ENCODE measurements at regions not wholly inside any gene's neighbourhood (a gene's known extent, or its start where the extent isn't known, plus 50 kb on each side); places are given as distances from the start of the nearest gene placed in this dataset.
"Not testable (repeated sequence)": the region's sequence is repeated elsewhere in the genome, so short reads cannot be mapped to it uniquely, and the experiment has no call there.

DNA sequence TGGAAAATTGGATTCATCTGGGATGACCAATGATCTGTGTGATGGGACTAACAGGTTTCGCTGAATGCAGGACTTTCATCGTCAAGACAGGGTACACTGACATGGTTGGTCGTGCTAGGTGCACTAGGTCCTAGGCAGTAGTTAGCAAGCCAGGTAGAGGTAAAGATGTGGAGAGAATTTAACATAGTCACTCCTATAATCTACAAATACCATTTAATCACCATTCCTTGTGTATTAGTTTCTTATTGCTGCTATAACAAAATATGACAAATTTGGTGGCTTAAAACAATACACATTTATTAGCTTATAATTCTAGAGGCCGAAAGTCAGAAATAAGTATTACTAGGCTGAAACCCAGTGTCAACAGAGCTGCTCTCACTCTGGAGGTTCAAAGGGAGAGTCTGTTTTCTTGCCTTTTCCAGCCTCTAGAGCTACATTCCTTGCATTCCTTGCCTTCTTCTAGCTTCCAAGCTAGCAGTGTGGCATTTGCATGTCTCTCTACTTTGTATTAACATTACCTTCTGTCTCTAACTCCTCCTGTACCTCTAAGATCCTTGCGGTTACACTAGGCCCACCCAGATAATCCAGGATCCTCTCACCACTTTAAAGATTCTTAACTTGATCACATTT, 98.7 kb upstream of the GRIA3 start:
- DNase-seq (ENCODE audit: low read depth), result no peak

DNA sequence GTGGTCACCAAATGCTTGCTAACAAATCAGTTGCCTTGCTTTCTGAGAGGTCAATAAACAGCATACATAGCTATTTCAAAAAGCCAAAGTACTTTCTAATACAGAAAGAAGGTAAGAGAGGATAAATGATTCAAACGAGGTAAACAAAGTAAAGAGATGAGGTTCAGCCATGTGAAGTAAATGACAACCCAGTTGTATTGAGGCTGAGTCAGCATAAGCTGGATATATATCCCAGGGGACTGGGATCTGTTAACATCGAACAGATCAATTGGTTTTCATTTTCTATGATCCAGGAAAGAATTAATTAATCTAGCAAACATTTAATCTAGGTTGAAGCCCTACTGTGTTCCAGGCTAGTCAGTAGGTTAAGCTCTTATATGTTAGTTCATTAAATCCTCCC, 97.3 kb upstream of the GRIA3 start:
- DNase-seq (ENCODE audit: low read depth), result no peak

DNA sequence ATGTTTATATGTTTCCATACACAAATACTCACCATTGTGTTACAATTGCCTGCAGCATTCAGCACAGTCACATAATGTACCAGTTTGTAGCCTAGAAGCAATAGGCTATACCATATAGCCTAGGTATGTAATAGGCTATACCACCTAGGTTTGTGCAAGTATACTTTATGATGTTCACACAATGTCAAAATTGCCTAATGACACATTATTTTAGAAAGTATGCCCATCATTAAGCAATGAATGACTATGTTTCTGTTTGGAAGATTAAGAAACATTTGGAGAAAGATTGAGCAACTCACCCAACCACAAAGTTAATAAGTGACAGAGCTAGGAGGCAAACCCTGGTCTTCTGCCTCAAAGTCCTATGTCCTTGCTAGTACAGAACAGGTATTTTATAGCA, 96.8 kb upstream of the GRIA3 start:
- DNase-seq (ENCODE audit: low read depth), result no peak

DNA sequence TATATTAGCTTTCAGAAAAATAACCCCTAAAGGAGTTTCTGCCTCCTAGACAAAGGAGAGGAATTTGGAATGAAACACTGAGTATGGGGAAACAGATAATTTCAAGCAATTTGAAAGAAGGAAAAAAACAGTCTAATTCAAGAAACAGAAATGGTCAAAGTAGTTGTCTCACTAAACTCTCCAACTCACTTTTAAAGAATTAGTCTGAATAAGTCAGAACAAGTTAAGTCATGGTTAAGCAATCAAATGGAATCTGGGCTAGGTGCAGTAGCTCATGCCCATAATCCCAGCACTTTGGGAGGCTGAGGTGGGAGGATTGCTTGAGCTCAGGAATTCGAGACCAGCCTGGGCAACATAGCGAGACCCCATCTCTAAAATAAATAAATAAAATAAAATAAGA, 95.7 kb upstream of the GRIA3 start:
- no peak for DNase-seq (ENCODE audit: low read depth)

DNA sequence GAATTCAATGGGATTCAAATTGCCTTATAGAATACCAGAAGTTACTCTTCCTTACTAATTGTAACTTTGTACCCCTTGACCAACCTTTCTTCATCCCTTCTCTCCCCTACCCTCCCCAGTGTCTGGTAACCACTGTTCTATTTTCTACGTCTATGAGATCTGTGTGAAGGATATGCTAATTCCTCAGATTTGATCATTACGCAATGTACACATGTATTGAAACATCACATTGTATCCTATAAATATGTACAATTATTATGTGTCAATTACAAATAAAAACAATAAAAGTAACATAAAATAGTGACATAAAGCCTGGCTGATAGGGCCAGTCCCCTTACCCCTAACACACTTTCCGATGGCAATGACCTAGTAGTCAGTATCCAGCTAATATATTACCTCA, 95.1 kb upstream of the GRIA3 start:
- DNase-seq (ENCODE audit: low read depth), result no peak

DNA sequence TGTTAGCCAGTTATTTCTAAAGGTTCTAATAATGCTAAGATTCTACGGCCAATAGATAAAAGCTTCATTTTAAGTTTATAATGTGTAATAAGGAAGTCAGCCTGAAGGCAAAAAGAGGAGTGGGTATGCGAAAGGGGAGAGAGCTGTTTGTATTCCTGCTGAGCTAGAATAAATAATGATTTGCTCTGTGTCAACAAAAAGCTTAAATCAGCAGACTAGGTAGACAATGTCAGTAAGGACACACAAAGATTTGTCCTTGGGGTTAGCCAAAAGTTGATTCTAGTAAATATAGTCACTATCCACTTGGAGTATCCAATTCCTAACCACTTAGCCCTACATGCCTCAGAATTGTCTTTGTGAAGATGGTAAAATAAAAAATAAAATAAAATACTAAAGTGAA, 90.3 kb upstream of the GRIA3 start:
- no peak for DNase-seq (ENCODE audit: low read depth)

- no peak for DNase-seq (ENCODE audit: low read depth)
Observed at GRCh38 chrX:123108513-123109427, 75.3 kb upstream of the GRIA3 start.

- DNase-seq (ENCODE audit: low read depth), result no peak
Observed at GRCh38 chrX:123121241-123121640, 62.8 kb upstream of the GRIA3 start.

GRCh38 chrX:123129805-123130204, 54.3 kb upstream of the GRIA3 start:
- DNase-seq (ENCODE audit: low read depth), result not testable (repeated sequence)

Data from non-pigmented ciliary epithelial cell (primary cell).